ENCODE measurements at regions not wholly inside any gene's neighbourhood (a gene's known extent, or its start where the extent isn't known, plus 50 kb on each side); places are given as distances from the start of the nearest gene placed in this dataset.

DNA sequence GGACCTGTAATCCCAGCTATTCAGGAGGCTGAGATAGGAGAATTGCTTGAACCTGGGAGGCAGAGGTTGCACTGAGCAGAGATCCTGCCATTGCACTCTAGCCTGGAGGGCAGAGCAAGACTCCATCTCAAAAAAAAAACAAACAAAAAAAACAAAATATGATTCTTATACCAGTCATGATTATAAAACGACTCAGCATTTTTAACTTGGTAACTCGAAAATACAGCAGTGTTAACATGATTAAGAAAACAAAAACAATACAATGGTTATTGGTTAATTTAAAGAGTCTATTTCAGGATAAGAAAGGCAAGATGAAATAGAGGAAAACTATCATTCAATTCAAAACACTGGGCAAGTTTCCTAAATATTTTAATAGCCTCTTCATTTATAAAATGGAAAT is 865.3 kb downstream of the PCDH7 start:
- no peak overlapping the region for H3K27ac Mint-ChIP-seq
- no peak for DNase-seq
- TF ChIP-seq, protein P1, sequence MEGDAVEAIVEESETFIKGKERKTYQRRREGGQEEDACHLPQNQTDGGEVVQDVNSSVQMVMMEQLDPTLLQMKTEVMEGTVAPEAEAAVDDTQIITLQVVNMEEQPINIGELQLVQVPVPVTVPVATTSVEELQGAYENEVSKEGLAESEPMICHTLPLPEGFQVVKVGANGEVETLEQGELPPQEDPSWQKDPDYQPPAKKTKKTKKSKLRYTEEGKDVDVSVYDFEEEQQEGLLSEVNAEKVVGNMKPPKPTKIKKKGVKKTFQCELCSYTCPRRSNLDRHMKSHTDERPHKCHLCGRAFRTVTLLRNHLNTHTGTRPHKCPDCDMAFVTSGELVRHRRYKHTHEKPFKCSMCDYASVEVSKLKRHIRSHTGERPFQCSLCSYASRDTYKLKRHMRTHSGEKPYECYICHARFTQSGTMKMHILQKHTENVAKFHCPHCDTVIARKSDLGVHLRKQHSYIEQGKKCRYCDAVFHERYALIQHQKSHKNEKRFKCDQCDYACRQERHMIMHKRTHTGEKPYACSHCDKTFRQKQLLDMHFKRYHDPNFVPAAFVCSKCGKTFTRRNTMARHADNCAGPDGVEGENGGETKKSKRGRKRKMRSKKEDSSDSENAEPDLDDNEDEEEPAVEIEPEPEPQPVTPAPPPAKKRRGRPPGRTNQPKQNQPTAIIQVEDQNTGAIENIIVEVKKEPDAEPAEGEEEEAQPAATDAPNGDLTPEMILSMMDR (IDR thresholded peaks at IDR 0.05), result no peak
- peaks cover 2% of the 10 kb centered on the region; the same call in 1 of the 2 replicates for H3K27me3 Mint-ChIP-seq (ENCODE audit: insufficient read depth)
- no peak overlapping the region for H3K4me3 Mint-ChIP-seq
- H3K9me3 Mint-ChIP-seq, result peaks cover 21% of the 10 kb centered on the region
- no peaks in the 10 kb centered on the region for H3K4me1 Mint-ChIP-seq (ENCODE audit: low read depth)
- no peaks in the 10 kb centered on the region for H3K36me3 Mint-ChIP-seq (ENCODE audit: low read depth)

DNA sequence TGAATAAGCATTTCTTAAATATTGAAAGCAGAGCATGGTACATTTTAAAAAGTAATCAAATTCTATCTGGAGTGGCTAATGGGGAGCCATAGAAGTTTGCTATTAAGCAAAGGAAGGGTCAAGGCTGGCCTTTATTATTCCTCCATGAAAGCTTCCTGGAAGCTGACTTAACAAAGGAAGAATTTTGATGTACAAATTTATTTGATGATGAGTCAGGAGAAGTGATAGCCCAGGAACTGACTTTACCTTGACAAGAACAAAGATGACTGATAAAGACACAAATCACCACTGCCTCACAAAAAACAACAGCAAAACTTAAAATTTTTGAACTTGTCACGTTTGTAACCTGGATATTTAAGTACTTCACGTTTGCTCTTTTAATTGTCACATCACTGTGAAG is 872.1 kb downstream of the PCDH7 start:
- TF ChIP-seq, protein P1 (IDR thresholded peaks at IDR 0.05), result no peak
- Mint-ChIP-seq H3K4me3 (no peak overlapping the region), H3K36me3 (ENCODE audit: low read depth) (no peaks in the 10 kb centered on the region), H3K27ac (no peak overlapping the region), H3K4me1 (ENCODE audit: low read depth) (no peaks in the 10 kb centered on the region), H3K9me3 (peaks cover 19% of the 10 kb centered on the region), H3K27me3 (ENCODE audit: insufficient read depth) (peaks cover 2% of the 10 kb centered on the region)
- no peak for DNase-seq

DNA sequence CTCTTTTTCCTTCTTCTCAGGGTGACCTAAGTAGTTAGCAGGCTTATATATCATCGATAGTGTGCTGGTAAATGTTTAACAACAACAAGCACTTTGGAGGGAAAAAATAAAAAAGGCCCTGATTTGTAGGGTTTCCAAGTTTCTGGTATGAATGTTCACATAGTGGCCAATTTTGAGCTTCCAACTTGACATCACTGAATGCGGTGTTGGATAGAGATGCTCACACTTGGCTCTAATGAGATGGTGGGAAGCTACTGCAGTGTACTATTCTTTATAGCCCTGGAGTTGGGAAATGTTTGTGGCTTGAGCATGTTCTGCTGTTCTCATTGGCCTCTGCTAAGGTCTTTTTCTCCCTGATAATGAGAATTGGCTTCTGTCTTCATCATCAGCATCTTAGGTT is 875.3 kb downstream of the PCDH7 start:
- no peaks in the 10 kb centered on the region; the same call in 1 of the 2 replicates for H3K27me3 Mint-ChIP-seq (ENCODE audit: insufficient read depth)
- no peaks in the 10 kb centered on the region for H3K36me3 Mint-ChIP-seq (ENCODE audit: low read depth)
- H3K4me1 Mint-ChIP-seq (ENCODE audit: low read depth), result no peaks in the 10 kb centered on the region
- no peak overlapping the region for H3K4me3 Mint-ChIP-seq
- no peak overlapping the region for H3K27ac Mint-ChIP-seq
- TF ChIP-seq, protein P1 (IDR thresholded peaks at IDR 0.05), result no peak
- peaks cover 25% of the 10 kb centered on the region for H3K9me3 Mint-ChIP-seq
- DNase-seq, result no peak

DNA sequence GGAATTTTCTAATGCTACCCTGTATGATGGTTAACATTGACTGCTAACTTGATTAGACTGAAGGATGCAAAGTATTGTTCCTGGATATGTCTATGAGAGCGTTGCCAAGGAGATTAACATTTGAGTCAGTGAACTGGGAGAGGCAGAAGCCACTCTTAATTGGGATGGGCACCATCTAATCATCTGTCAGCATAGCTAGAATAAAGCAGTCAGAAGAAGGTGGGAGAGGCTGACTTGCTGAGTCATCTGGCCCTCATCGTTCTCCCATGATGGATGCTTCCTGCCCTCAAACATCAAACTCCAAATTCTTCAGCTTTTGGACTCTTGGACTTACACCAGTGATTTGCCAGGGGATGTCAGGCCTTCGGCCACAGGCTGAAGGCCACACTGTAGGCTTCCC is 878.5 kb downstream of the PCDH7 start:
- H3K4me1 Mint-ChIP-seq (ENCODE audit: low read depth), result no peaks in the 10 kb centered on the region
- no peak for DNase-seq
- H3K4me3 Mint-ChIP-seq, result no peak overlapping the region
- no peaks in the 10 kb centered on the region for H3K36me3 Mint-ChIP-seq (ENCODE audit: low read depth)
- TF ChIP-seq, protein P1 (IDR thresholded peaks at IDR 0.05), result no peak
- H3K27me3 Mint-ChIP-seq (ENCODE audit: insufficient read depth), result no peaks in the 10 kb centered on the region; the same call in 1 of the 2 replicates
- H3K27ac Mint-ChIP-seq, result no peak overlapping the region
- peaks cover 33% of the 10 kb centered on the region for H3K9me3 Mint-ChIP-seq

DNA sequence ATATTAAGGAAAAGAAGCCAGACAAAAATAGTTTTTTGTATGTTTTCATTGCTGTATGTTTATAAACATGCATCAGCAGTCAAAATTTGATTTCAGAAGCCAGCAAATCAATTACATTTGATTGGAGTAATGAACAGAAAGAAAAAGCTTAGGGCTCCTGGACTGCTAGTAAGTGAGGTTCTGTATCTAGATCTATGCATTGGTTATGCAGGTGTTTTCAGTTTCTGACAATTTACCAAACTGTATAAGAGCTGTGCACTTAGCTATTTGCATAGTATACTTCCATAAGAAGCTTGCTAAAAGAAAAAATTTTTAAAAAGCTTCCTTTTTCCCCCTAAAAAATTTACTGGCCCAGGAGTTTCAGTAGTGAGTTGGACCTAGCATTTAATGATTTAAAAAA is 881.6 kb downstream of the PCDH7 start:
- Mint-ChIP-seq H3K36me3 (ENCODE audit: low read depth) (no peaks in the 10 kb centered on the region), H3K9me3 (peaks cover 53% of the 10 kb centered on the region), H3K27me3 (ENCODE audit: insufficient read depth) (no peaks in the 10 kb centered on the region), H3K27ac (no peak overlapping the region), H3K4me3 (no peak overlapping the region), H3K4me1 (ENCODE audit: low read depth) (no peaks in the 10 kb centered on the region)
- DNase-seq, result no peak
- TF ChIP-seq, protein P1 (IDR thresholded peaks at IDR 0.05), result no peak

Measured in HFFc6 (cell line).